ENCODE measurements at regions not wholly inside any gene's neighbourhood (a gene's known extent, or its start where the extent isn't known, plus 50 kb on each side); places are given as distances from the start of the nearest gene placed in this dataset.

GRCh38 chr2:42925742-42926433 lies 133.5 kb upstream of the HAAO start:
- intact Hi-C loops (cut with micrococcal nuclease): no loop called here
- CTCF ChIA-PET: interaction anchor here (1.4 to 2.6 kb wide), 3 partner anchors 7 to 66 kb away, joined by 3 to 12 read pairs (median 9); no protein-coding TSS in a partner anchor
- H3K9ac ChIP-seq (replicated peaks; ENCODE audit: extremely low read depth, insufficient read depth, low read length): no peak overlapping the region

More at GRCh38 chr2:42925742-42926433, 133.5 kb upstream of the HAAO start:
- peak; percentile 35 for FAIRE-seq
- Histone ChIP-seq H2AFZ (ENCODE audit: low read depth, low read length) (peak overlapping the region; percentile 26), H3K4me1 (ENCODE audit: control insufficient read depth, extremely low read depth, insufficient read depth, low read length) (peaks cover 53% of the 10 kb centered on the region), H3K4me2 (ENCODE audit: insufficient read depth, low read length) (no peak overlapping the region), H3K9me3 (replicated peaks; ENCODE audit: control insufficient read depth, insufficient read depth, low read length) (no peaks in the 10 kb centered on the region), H3K4me3 (replicated peaks in 1 of 3; ENCODE audit: insufficient read depth in 1 of 3, low read depth in 1 of 3, low read length in 3 of 3) (no peak overlapping the region), H3K27me3 (ENCODE audit: control insufficient read depth in 2 of 2, insufficient read depth in 2 of 2, low read length in 2 of 2) (no peaks in the 10 kb centered on the region), H4K20me1 (replicated peaks; ENCODE audit: control insufficient read depth, extremely low read depth, insufficient read depth, low read length) (no peaks in the 10 kb centered on the region), H3K79me2 (ENCODE audit: control insufficient read depth, insufficient read depth, low read length) (no peaks in the 10 kb centered on the region), H3K9me1 (replicated peaks; ENCODE audit: control insufficient read depth, extremely low read depth, insufficient read depth, low read length) (no peaks in the 10 kb centered on the region), H3K36me3 (ENCODE audit: control insufficient read depth in 2 of 2, extremely low read depth in 1 of 2, insufficient read depth in 2 of 2, low read length in 2 of 2) (no peaks in the 10 kb centered on the region), H3K27ac (ENCODE audit: insufficient read depth, low read depth, low read length) (peak overlapping the region; percentile 91)
- no TSS peak for BruUV-seq (replicated peaks)
- POLR2A ChIA-PET: no interaction called here
- no peak for TF ChIP-seq CTCF (IDR thresholded peaks at IDR 0.05; ENCODE audit: extremely low read depth in 1 of 2, insufficient read depth in 1 of 2, low read depth in 1 of 2, low read length in 2 of 2)
- no peak for TF ChIP-seq EZH2 (IDR thresholded peaks at IDR 0.05; ENCODE audit: borderline replicate concordance, low read depth, low read length, severe bottlenecking)
- TF ChIP-seq JUN (IDR thresholded peaks at IDR 0.05; ENCODE audit: borderline replicate concordance, insufficient read depth, insufficient read length, low read depth): no peak
- TF ChIP-seq POLR2A (IDR thresholded peaks at IDR 0.05; ENCODE audit: low read depth, low read length): no peak
- no peak for TF ChIP-seq FOS (IDR thresholded peaks at IDR 0.05; ENCODE audit: borderline replicate concordance, insufficient read depth, low read length)
- DNase-seq (ENCODE audit: low read depth, low spot score): no peak
- dilution Hi-C loops (cut with MboI; ENCODE audit: extremely low pct_ligation_motif_present, low sequenced_read_pairs): no loop called here

All from endothelial cell of umbilical vein (primary cell).